Left lobe of liver (tissue), 2 donors: ENCODE measurements at regions not wholly inside any gene's neighbourhood (a gene's known extent, or its start where the extent isn't known, plus 50 kb on each side); places are given as distances from the start of the nearest gene placed in this dataset.

Source experiments
- ATAC-seq: fragments of 200-7000 bp; cut with Tn5 transposase; one replicate; pipeline ENCODE4 v1.9.1; 2020; ENCODE audit warnings: mild to moderate bottlenecking, moderate library complexity
- DNase-seq: peaks from one replicate; pipeline ENCODE4 v3.0.0-alpha.2; 2020; ENCODE audit warnings: low spot score
- donor health status: DM: no; HTN: no; CAD: no; lungs with moderate emphysema.
- donor health status: DM: no; HTN: yes; CAD: no.

DNA sequence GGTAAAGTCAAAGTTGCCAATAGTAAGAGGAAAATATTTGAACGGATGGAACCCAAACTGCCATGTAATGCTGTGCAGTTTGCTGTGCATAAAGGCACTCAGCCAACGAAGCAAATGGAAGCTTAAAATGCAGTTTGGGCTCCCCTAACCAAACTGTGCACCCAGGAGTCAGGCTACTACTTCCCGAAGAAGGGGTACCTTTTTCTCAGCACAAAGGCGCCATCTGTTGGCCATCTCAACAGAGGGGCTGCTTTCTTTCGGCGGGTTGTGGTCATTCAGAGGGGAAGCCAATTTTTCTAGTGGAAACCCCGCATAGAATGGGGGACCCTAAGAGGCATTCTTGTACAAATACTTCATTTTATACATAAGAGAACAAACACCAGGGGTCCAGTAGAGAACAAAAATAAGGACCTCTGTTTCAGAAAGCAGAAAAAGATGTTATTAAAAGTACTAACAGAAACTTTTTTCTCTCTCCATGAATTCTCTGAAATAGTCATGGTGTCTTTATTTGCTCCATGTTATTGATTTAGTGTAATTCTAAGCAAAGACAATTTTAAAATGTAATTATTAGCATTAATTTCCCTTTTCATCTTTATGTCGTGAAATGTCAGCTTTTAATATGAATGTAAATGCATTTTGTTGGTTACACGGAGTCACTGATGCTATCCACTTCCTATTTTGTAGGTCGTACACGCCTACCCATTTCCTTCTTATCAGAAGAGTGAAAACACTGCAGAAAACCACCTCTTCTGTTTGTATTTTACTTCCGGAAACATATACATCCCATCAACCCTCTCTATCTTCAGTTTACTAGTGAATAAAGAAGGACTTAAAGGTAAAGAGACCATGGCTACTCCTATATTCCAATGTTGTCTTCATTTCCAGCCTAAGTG lies 453.3 kb downstream of the KCNJ2 start:
- ATAC-seq, result no peak
- DNase-seq, result no peak

DNA sequence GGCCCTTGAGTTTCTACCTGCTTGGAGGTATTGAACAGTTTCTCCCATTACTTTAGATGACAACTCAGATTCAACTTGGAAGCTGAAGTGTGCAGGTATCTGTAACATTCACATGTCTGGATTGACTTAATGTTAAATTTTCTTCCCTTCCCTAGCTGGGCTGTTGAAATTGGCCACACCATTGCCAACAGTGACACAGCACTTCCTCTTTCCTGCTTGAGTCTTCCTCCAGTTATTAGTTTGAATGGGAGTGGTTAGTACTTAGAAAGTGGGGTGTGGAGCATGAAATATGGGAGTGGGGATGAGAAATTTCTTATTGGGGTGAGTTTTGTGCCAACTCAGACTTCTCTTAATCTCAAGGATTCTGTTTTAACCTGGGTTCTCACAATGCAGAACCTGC lies 454.9 kb downstream of the KCNJ2 start:
- ATAC-seq, result no peak
- DNase-seq, result no peak

DNA sequence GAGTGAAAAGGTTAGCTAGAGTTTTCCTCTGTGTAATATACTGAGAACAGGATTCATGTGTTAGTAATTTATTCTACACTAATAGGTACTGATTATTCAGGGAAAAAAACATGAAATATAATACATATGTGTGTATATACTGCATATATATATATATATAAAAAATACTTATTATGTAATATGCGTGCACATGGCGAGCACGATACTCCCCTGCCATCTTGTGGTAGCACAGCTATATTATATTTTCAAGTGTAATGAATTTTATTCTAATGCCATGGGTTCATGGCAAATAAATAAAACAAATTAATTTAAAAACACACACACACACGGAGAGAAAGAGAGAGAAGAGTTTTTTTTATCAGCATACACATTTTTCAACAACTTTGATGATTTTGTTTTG lies 460.6 kb downstream of the KCNJ2 start:
- ATAC-seq (no peak), DNase-seq (no peak)

DNA sequence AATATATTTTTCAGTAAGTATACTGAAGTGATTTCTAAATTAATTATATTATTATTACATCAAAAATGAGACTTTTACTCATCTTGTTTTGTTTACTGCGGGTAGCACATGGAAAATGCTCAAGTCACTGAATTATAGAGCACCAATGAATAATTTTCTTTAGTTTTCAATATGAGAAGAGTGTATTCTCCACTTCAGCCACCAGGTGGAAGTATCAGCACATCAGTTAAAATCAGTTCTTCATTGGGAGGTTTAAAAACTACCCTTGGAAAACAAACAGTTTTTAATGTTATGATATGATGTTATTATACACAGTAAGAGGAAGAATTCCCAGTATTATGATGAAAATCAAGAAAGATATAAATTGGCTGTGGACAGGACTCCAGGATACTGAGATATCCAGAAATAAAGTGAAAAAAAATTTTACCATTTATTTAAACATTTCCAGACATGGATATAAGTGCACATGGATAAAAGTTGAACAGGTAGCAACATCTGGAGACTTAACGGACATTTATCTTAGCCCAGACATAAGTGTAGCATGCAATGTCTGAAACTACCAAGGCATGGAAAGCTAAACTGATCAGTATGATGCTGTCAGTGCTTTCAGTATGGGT lies 467.3 kb downstream of the KCNJ2 start:
- DNase-seq (no peak), ATAC-seq (peak; percentile 89)

DNA sequence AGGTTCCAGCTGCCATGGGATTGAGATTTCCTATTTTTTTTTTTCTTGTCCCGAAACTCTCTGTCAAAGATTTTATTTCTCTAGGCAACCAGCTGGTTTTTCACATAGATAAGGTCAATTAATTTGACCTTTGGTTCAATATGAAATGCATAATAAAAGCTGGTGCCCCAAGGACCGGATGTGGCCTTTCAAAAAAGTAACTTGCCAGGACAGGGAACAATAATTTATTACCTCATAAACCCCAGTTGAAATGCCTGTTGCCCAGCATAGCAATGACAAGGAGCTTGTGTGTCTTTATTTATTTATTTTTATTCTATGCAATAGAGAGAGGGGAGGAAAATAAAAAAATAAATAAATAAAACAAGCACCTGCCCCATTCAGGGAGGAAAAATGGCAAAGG lies 472.7 kb downstream of the KCNJ2 start:
- DNase-seq, result no peak
- ATAC-seq, result no peak

DNA sequence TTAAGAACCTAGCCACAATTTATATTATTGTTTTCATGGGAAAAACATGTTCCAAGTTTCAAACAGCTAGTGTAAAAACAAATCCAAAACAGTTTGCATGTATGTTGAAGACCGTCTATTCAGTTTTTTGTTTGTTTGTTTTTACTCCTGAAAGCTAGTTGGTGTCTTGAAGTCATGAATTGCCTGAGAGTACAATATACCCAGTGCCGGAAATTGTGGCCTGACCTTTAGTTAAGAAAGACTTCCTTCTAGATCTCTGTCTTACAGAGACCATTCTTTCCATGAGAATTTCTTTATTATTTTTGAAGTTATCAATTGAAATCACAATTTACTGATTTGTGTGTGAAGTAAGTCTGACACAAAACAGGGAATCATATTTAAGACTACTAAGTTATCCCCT lies 474.8 kb downstream of the KCNJ2 start:
- ATAC-seq (no peak), DNase-seq (no peak)

DNA sequence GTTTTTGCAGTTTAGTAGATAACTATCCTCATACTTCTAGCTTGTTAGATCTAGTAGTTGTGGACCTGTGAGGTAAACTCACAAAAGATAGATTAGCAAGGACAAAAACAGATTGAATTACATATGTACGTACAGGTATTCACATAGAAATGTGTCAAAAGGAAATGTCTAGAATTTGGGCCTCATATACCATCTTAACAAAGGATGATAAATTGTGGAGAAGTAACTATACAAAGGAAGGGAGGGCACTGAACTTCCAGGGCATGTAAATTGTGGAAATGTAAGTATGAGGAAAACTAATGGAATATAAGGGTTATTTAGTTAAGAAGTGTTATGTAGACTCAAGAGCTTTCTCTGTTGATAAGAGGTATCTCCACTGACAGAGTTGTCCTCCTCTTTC lies 477.3 kb downstream of the KCNJ2 start:
- ATAC-seq (no peak), DNase-seq (no peak)

DNA sequence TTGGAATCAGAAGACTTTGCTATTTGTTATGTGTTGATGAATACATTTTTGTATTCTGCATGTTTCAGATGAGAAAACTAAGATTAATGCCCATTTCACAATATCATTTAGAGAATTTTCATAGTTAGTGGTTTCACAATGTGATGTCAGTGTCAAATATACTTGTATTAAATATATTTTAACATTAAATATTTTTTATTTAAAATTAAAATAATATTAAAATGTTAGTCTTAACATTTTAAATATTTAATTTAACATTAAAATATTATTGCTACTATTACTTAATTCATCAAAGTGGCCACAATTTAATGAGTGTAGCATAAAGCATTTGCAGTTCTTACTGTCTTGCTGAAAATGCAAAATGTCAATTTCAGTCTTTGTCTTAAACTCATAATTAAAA lies 478.8 kb downstream of the KCNJ2 start:
- DNase-seq (no peak), ATAC-seq (no peak)

DNA sequence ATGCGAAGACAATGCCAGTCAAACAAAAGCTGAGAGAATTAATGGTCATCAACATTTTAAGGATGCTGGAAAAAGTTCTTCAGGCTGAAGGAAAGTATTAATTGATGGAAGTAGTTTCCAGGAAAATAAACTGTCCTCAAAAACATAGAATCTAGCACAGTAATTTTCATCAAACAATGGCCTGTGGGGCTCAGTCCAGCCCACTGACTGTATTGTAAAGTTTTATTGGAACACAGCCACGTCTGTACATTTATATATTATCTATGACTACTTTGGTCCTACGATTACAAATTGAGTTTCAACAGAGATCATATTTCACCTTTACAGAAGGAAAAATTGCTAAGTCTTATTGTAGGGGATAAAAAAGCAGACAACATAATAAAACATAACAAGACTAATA lies 484.5 kb downstream of the KCNJ2 start:
- ATAC-seq (no peak), DNase-seq (no peak)

DNA sequence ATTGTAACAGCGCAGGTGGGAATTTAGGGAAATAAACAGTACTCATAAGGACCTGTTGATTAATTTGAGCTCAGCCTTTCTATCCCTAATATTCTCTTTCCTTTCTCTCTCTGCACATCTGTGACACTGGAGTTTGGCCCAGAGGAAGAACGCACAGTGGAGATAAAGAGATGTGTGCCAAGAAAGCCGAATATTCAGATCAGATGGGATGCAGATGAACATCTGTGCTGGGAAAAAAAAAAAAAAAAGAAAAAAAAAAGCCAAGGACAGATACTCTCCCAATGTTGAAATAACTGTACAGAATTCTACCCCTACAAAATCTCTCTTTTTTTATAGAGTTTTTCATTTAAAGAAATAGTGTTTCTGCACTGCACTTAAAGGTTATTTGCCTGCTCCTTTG lies 485.4 kb downstream of the KCNJ2 start:
- DNase-seq, result no peak
- no peak for ATAC-seq

DNA sequence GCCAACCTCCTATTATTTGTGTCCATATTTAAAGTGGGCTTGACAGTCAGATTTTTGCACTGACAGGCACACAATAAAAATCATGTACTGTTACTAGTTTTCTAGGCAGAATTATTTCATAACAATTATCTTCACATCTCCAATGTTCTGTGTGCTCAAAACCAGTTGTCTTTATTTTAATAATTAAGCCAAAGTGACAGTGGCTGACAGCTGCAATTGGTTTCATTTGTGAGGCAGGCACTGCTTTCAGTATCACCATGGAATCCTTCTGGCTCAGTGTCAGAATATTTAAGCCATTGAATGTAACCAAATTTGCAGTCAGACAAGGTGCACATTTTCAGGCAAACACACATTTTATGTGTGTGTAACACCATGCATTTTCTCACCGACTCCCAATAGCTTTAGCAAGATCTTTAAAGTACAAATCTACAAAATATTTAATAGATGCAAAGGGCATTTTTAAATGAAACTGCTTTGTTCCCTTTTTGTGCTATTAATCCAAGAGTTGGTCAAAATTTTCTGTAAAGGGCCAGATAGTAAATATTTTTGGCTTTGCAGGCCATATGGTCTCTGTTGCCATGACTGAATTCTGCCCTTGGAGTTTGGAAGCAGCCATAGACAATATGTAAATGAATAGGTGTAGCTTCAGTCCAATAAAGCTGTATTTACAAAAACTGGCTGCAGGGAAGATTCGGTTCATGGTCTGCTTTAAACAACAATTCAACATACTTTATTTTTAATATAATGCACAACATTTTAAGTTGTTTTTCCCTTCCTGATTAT lies 486.0 kb downstream of the KCNJ2 start:
- ATAC-seq, result peak; percentile 51
- no peak for DNase-seq

DNA sequence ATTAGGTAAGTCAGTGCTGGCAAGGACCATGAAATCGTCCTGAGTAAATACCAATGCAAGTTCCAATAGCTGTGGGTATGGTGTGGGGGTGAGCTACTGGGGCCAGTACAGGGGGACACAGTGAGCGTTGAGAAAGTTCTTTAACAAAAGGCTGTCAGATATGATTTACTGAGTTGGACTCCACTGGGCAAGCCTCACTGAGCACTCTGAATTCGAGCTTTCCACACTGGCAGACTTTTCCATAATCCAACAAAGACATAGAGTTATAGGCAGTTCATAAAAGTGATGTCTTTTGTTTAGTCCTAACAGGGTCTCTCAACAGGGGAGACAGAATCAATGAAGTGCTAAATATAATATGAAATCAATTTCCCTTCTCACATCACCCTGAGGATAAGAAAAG lies 489.0 kb downstream of the KCNJ2 start:
- no peak for ATAC-seq
- DNase-seq, result no peak

DNA sequence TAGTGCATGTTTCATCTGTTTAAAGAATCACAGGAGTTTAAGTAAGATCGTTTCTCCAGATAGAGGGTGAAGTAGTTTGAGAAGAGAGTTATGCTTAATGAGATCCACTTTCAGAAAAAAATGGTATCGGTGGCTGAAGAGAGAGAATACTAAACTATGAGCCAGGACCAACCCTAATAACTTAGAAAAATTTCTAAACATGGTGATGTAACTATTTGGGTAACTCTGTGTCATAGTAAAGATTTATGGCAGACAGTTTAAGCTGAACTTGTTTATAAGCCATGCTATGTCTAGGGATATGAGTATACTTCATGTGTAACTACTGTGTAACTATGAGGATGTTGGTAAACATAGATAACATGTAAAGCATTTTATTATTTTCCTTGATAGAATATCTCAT lies 489.5 kb downstream of the KCNJ2 start:
- ATAC-seq, result no peak
- no peak for DNase-seq

DNA sequence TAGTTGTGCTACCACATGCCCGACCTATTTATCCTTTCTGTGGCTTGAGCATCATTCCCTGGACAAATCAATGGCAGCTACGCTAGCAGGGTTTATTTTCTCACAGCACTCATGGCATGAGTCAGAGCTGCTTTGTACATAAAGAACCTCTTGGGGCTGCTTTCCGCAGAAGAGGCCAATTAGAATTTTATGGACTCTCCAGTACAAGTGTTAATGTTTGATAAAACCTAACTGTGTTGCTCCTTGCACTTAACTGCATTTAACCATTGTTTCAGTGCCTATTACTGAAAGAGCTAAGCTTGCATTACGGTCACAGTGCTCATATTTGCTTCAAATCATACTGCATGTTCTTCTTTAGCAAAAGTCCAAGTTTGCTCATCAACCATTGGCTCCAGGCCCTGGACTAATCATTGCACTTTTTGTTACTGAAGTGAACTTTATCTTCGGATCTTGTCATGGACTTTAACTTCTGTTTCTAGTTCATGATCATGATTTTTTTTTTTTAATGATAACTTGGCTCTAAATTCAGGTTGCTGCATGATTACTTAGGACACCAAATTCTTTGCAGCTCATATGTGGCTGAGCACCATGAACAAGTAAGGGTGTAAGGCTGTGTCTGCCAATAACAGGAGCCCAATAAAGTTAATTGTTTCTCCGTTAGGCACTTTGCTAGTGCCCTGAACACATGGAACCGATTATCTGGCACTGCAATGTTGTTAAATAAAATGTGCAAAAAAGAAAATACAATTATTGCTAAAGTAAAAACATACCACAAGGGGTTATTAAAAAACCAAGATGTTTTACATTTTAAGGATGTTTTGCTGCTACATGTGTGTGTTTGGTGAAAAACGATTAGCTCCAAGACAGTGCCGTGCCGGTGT lies 492.2 kb downstream of the KCNJ2 start:
- DNase-seq, result peak; percentile 70
- ATAC-seq, result peak; percentile 87

DNA sequence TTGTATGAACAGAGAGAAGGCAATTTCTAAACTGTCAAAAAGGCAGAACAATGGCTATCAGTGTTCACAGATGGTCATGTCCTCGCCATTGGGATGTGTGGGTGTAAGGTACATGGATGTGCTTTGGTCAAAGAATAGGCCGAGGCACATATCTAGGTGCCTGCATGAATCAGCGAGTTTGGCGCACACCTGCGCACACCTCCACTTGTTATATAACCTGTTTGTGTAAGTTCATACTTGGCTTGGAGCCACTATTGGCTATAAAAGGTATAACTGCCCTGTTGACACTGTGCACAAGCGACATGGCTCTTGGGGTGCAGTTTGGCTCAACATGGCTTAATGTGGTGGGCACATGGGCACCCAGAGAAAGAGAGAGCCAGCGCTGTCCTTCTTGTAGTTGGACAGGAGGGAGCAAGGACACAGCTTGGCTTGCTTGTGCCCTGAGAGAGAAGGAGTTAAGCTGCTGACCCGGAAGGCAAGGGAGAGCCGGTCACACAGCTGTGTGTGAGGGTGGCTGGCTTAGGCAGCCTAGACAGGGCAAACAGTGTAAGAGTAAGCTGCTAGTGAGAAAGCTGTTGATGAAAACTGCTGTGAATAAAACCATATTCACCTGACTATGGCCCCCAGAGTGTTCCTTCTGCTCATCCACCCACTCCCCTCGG lies 499.1 kb downstream of the KCNJ2 start:
- DNase-seq, result no peak
- ATAC-seq, result peak; percentile 35

DNA sequence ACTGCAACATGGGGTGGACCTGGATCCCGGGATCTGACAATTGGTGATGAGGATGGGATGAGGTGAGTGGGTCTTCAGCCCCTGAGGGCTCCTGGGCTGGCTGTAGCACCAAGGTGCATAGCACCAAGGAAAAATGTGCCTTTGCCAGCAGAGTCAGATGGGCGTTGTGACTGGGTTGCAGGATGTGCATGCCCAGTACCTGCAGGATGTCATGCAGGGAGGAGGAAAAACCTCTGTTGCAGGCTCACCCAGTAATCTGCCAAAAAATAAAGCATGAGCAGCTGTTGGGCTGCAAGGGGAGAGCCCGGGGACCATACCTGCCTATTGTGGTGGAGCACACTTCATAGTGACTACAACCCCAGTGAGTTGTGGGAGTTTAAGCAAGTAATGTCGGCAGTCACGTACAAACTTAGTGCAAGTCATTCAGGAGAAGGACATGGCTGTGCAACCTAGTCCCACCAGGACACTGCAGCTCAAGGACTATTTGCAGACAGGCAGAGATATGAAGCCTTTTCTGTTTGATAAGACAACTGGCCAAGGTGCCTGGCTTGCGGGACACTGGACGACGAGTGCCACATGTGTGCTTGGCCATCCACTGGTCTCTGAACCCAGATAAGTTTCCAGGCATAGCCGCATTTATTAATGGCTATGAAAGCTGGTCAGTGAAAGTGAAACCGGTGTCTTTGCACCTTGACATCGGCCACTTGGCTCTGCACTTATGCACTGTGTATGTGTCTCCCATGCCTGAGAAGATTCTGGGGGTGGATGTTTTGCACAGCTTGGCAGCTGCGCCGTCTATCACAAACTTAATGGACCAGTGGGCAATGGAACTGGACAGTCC lies 499.8 kb downstream of the KCNJ2 start:
- ATAC-seq (peak; percentile 93), DNase-seq (peak; percentile 63)

DNA sequence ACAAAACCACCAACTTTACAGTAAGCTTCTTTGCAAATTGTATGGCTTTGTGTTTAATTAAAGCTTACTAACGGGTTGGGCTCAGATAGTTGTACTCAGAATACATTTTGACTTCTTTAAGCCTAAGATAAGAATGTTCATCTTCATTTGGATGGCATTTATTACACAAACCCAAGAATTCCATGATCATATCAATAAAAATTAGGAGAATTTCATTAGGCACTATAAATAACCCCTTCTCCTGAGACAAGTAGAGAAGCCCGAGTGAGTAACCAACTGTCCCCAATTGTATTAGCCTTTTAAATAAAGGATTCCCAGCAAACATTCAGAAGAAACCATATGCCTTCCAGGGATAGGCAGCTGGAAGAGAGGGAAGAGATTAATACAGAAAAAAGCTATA lies 504.7 kb downstream of the KCNJ2 start:
- DNase-seq (no peak), ATAC-seq (no peak)

DNA sequence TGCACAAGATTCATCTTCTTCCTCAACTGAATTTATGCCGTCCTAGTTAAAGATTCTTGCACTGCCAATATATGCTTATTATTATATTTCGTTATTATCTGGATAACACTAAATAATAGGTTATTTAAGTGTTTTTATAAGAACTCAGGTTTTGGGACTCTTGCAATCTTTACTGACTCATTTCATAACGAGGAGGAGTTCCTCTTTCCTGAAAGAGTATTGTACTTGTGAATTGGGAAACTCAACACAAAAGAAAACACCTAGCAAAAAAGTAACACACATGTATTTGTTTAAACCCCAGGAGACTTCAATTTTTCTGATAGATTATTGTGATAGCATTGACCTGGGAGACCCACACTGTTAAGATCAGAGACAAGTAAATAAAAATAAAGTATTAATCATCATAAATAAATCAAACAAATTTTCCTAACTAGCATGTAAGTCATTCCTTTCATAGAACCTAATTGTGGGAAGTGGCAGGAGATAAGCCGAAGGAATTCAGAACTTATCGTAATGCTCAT lies 505.8 kb downstream of the KCNJ2 start:
- DNase-seq (no peak), ATAC-seq (no peak)
